SK-N-SH treated with all-trans-retinoic acid at 6 μM for 48 hours (cell line): ENCODE measurements at regions not wholly inside any gene's neighbourhood (a gene's known extent, or its start where the extent isn't known, plus 50 kb on each side); places are given as distances from the start of the nearest gene placed in this dataset.

Source experiments
- ATAC-seq: fragments of 200-7000 bp; cut with Tn5 transposase; 3 replicates; pipeline ENCODE4 v1.9.1; 2020; ENCODE audit warnings: mild to moderate bottlenecking, moderate library complexity
- ARNTL ChIP-seq: fragments of 450-650 bp; formaldehyde crosslinking; IDR thresholded peaks from 2 replicates; pipeline ENCODE4 v1.5.0; 2020; ENCODE audit warnings: low read depth, mild to moderate bottlenecking, moderate library complexity, borderline replicate concordance
- BACH2 ChIP-seq: fragments of 250-450 bp; sonication (Bioruptor Pico); IDR thresholded peaks from 2 replicates; pipeline ENCODE4 v1.9.0; 2021; ENCODE audit warnings: mild to moderate bottlenecking, borderline replicate concordance
- ESRRG ChIP-seq: fragments of 250-450 bp; sonication (Bioruptor Pico); IDR thresholded peaks from 2 replicates; pipeline ENCODE4 v1.6.1; 2021; ENCODE audit warnings: mild to moderate bottlenecking
- GLIS3 ChIP-seq: fragments of 250-450 bp; sonication (Bioruptor Pico); IDR thresholded peaks from 2 replicates; pipeline ENCODE4 v1.5.0; 2020; ENCODE audit warnings: mild to moderate bottlenecking, moderate library complexity
- ISL1 ChIP-seq: fragments of 250-450 bp; sonication (Bioruptor Pico); IDR thresholded peaks from 2 replicates; pipeline ENCODE4 v2.1.2; 2022; ENCODE audit warnings: mild to moderate bottlenecking, moderate library complexity
- OSR1 ChIP-seq: fragments of 250-450 bp; sonication (Bioruptor Pico); IDR thresholded peaks from 2 replicates; pipeline ENCODE4 v1.8.0; 2022; ENCODE audit warnings: moderate library complexity, mild to moderate bottlenecking, inconsistent platforms
- POU6F1 ChIP-seq: fragments of 250-450 bp; sonication (Bioruptor Pico); IDR thresholded peaks from 2 replicates; pipeline ENCODE4 v1.8.0; 2021; ENCODE audit warnings: low read depth, mild to moderate bottlenecking, moderate library complexity, borderline replicate concordance
- PPARA ChIP-seq: fragments of 250-450 bp; sonication (Bioruptor Pico); IDR thresholded peaks from 2 replicates; pipeline ENCODE4 v1.5.0; 2020; ENCODE audit warnings: mild to moderate bottlenecking, borderline replicate concordance
- TSHZ2 ChIP-seq: fragments of 250-450 bp; sonication (Bioruptor Pico); IDR thresholded peaks from 2 replicates; pipeline ENCODE4 v1.5.0; 2020; ENCODE audit warnings: mild to moderate bottlenecking, moderate library complexity
- ZC3H10 ChIP-seq: fragments of 250-450 bp; sonication (Bioruptor Pico); IDR thresholded peaks from 2 replicates; pipeline ENCODE4 v1.5.1; 2021; ENCODE audit warnings: mild to moderate bottlenecking, moderate library complexity
- ZFP3 ChIP-seq: fragments of 250-450 bp; sonication (Bioruptor Pico); IDR thresholded peaks from 2 replicates; pipeline ENCODE4 v1.5.0; 2020; ENCODE audit warnings: mild to moderate bottlenecking, moderate library complexity
- ZNF70 ChIP-seq: fragments of 450-650 bp; formaldehyde crosslinking; IDR thresholded peaks from 2 replicates; pipeline ENCODE4 v1.5.0; 2020; ENCODE audit warnings: mild to moderate bottlenecking, moderate library complexity
- TF ChIP-seq, protein P1 (sequence below): fragments of 250-450 bp; sonication (Bioruptor Pico); IDR thresholded peaks from 2 replicates; pipeline ENCODE4 v1.8.0; 2020; ENCODE audit warnings: mild to moderate bottlenecking, moderate library complexity, borderline replicate concordance
- TF ChIP-seq, protein P2 (sequence below): fragments of 250-450 bp; sonication (Bioruptor Pico); IDR thresholded peaks from 2 replicates; pipeline ENCODE4 v1.5.1; 2020; ENCODE audit warnings: low read depth, mild to moderate bottlenecking, moderate library complexity
- TF ChIP-seq, protein P3 (sequence below): fragments of 250-450 bp; sonication (Bioruptor Pico); IDR thresholded peaks from 2 replicates; pipeline ENCODE4 v1.5.1; 2021; ENCODE audit warnings: mild to moderate bottlenecking, moderate library complexity

GRCh38 chr4:157582141-157582540, 361.6 kb downstream of the GRIA2 start (continued):
- no peak for TF ChIP-seq TSHZ2 (CRISPR knock-in tag)
- no peak for TF ChIP-seq ISL1 (CRISPR knock-in tag)
- no peak for TF ChIP-seq ZFP3
- TF ChIP-seq, all 23 proteins: peak for 0

DNA sequence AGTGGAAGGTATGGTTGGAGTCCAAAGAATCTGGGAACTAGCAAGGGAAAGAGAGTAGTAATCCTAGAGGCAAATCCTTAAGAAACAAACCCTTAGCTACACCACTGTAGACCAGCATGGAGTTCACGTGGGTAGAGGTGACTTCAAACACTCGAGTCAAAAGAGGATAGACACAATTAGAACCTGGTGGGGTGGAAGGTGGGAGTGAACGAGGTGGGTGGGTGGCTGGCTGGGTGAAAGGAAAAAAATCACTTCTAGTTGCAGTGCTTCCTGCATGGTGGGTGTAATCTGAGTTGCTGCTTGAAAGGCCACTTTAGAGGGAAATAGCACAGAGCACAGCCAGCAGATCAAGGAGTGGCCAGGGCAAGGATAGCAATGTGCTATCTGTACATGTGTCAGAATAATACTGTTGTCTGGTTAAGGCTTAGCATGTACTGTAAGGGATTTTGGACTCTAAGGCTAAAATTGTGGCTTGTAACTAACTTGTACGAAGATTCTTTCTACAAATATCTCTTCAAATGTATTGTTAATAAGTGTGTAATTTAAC, 356.2 kb downstream of the GRIA2 start:
- no peak for ATAC-seq
- TF ChIP-seq PPARA (no peak), ZC3H10 (CRISPR knock-in tag) (no peak), OSR1 (CRISPR knock-in tag) (no peak), ZNF70 (CRISPR knock-in tag) (no peak), ISL1 (CRISPR knock-in tag) (no peak), ESRRG (no peak), TSHZ2 (CRISPR knock-in tag) (no peak)
- TF ChIP-seq, protein P1, sequence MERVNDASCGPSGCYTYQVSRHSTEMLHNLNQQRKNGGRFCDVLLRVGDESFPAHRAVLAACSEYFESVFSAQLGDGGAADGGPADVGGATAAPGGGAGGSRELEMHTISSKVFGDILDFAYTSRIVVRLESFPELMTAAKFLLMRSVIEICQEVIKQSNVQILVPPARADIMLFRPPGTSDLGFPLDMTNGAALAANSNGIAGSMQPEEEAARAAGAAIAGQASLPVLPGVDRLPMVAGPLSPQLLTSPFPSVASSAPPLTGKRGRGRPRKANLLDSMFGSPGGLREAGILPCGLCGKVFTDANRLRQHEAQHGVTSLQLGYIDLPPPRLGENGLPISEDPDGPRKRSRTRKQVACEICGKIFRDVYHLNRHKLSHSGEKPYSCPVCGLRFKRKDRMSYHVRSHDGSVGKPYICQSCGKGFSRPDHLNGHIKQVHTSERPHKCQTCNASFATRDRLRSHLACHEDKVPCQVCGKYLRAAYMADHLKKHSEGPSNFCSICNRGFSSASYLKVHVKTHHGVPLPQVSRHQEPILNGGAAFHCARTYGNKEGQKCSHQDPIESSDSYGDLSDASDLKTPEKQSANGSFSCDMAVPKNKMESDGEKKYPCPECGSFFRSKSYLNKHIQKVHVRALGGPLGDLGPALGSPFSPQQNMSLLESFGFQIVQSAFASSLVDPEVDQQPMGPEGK = no peak
- TF ChIP-seq, protein P2, sequence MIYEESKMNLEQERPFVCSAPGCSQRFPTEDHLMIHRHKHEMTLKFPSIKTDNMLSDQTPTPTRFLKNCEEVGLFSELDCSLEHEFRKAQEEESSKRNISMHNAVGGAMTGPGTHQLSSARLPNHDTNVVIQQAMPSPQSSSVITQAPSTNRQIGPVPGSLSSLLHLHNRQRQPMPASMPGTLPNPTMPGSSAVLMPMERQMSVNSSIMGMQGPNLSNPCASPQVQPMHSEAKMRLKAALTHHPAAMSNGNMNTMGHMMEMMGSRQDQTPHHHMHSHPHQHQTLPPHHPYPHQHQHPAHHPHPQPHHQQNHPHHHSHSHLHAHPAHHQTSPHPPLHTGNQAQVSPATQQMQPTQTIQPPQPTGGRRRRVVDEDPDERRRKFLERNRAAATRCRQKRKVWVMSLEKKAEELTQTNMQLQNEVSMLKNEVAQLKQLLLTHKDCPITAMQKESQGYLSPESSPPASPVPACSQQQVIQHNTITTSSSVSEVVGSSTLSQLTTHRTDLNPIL (CRISPR knock-in tag) = no peak
- TF ChIP-seq, protein P3, sequence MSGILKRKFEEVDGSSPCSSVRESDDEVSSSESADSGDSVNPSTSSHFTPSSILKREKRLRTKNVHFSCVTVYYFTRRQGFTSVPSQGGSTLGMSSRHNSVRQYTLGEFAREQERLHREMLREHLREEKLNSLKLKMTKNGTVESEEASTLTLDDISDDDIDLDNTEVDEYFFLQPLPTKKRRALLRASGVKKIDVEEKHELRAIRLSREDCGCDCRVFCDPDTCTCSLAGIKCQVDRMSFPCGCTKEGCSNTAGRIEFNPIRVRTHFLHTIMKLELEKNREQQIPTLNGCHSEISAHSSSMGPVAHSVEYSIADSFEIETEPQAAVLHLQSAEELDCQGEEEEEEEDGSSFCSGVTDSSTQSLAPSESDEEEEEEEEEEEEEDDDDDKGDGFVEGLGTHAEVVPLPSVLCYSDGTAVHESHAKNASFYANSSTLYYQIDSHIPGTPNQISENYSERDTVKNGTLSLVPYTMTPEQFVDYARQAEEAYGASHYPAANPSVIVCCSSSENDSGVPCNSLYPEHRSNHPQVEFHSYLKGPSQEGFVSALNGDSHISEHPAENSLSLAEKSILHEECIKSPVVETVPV (CRISPR knock-in tag) = no peak

- ATAC-seq = no peak
- TF ChIP-seq ESRRG (no peak), ZFP3 (no peak), POU6F1 (no peak), OSR1 (CRISPR knock-in tag) (no peak), PPARA (no peak), ZC3H10 (CRISPR knock-in tag) (no peak), BACH2 (CRISPR knock-in tag) (no peak), GLIS3 (no peak), ARNTL (CRISPR knock-in tag) (no peak), TSHZ2 (CRISPR knock-in tag) (no peak)
- TF ChIP-seq, protein P3 (CRISPR knock-in tag) = no peak
- TF ChIP-seq, protein P1 = no peak
Observed at GRCh38 chr4:157575339-157575738, 354.8 kb downstream of the GRIA2 start.
